ENCODE measurements at regions not wholly inside any gene's neighbourhood (a gene's known extent, or its start where the extent isn't known, plus 50 kb on each side); places are given as distances from the start of the nearest gene placed in this dataset.

DNA sequence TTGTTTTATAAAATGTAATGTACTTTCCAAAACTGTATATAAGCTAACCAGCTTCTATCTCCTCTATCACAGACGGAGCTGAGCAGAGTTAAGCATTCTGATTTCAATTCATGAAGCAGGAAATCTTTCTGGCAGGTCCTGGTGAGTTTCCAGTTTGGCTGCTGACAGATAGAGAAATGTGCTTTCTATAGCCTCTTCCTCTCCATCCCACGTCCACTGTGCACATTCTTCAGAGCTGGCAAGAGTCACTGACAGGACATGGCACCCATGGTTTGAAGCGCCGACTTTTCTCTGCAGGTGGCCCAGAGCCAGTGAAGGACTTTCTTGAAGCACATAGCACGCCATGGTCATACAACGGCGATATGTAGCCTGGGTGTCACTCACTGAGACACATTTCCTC, 52.3 kb upstream of the POU2F1 start:
- CTCF ChIA-PET: no interaction called here
- POLR2A ChIA-PET: no interaction called here
- TF ChIP-seq BHLHE40 (IDR thresholded peaks at IDR 0.05; ENCODE audit: borderline replicate concordance): no peak
- DNase-seq (ENCODE audit: extremely low spot score): no peak

DNA sequence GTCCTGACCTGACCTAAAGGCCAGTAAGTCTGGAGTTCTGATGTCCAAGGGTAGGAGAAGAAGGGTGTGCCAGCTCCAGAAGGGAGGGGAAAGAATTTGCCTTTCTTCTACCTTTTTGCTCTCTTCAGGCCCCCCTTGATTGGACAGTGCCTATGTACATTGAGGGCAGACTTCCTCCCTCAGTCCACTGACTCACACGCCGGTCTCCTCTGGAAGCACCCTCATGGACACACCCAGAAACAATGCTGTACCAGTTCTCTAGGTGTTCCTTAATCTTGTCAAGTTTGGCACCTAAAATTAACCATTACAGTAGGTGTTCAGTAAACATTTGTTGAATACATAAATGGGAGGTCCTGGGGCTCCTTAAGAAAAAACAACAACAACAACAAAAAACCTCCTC, 51.0 kb upstream of the POU2F1 start:
- TF ChIP-seq ELF4 (IDR thresholded peaks at IDR 0.05) (no peak), TARDBP (IDR thresholded peaks at IDR 0.05) (no peak), PKNOX1 (IDR thresholded peaks at IDR 0.05) (no peak), LEF1 (IDR thresholded peaks at IDR 0.05; ENCODE audit: borderline replicate concordance) (no peak), NFRKB (IDR thresholded peaks at IDR 0.05) (no peak), FOXA1 (IDR thresholded peaks at IDR 0.05) (no peak), FOXM1 (IDR thresholded peaks at IDR 0.05; ENCODE audit: borderline replicate concordance) (no peak), HDGF (IDR thresholded peaks at IDR 0.05; ENCODE audit: borderline replicate concordance) (no peak), CTBP1 (IDR thresholded peaks at IDR 0.05; ENCODE audit: borderline replicate concordance) (no peak), FOXK2 (IDR thresholded peaks at IDR 0.05) (no peak), L3MBTL2 (conservative IDR thresholded peaks at IDR 0.05) (no peak), BHLHE40 (IDR thresholded peaks at IDR 0.05; ENCODE audit: borderline replicate concordance) (no peak), ARNT (IDR thresholded peaks at IDR 0.05) (no peak)
- POLR2A ChIA-PET: no interaction called here
- DNase-seq (ENCODE audit: extremely low spot score): no peak
- CTCF ChIA-PET: no interaction called here

All from HEK293T (cell line).